Psoas muscle (tissue), 7 donors: ENCODE measurements at regions not wholly inside any gene's neighbourhood (a gene's known extent, or its start where the extent isn't known, plus 50 kb on each side); places are given as distances from the start of the nearest gene placed in this dataset.

Experiments
- ATAC-seq, 4 donors: fragments of 200-7000 bp; cut with Tn5 transposase; one replicate each; pipeline ENCODE4 v1.9.1; 2020; ENCODE audit warnings: moderate library complexity in 3 of 4, mild to moderate bottlenecking in 2 of 4
- DNase-seq, 2 donors: peaks; one replicate each; pipeline ENCODE4 v3.0.0-alpha.2; 2020
- H3K27ac ChIP-seq: fragments of 200-600 bp; one replicate; pipeline ENCODE4 v1.8.0; 2022
- H3K27me3 ChIP-seq, 3 donors: fragments of 200-600 bp in 1 of 3; one replicate each; pipeline versions ENCODE4 v1.6.1 to v1.8.0; 2013 to 2022; ENCODE audit warnings: low read length in 2 of 3, mild to moderate bottlenecking in 2 of 3, moderate library complexity in 1 of 3; ENCODE audit not compliant: insufficient read depth in 3 of 3
- H3K36me3 ChIP-seq, 2 donors: fragments of 200-600 bp in 1 of 2; one replicate each; pipeline versions ENCODE4 v1.6.1 to v1.8.0; 2013 to 2022; ENCODE audit warnings: low read depth in 1 of 2, mild to moderate bottlenecking in 1 of 2, moderate library complexity in 1 of 2; ENCODE audit not compliant: insufficient read depth in 1 of 2
- H3K4me1 ChIP-seq: fragments of 200-600 bp; one replicate; pipeline ENCODE4 v1.8.0; 2022
- H3K4me3 ChIP-seq: fragments of 200-600 bp; one replicate; pipeline ENCODE4 v1.8.0; 2022; ENCODE audit warnings: mild to moderate bottlenecking
- H3K9me3 ChIP-seq: fragments of 200-600 bp; one replicate; pipeline ENCODE4 v1.8.0; 2022
- WGBS, 3 donors: extraction: QIAGEN DNeasy Blood & Tissue Kit; methylation state at CpG; one replicate each; pipeline versions ENCODE4 v1.1.6 to v1.1.7; 2013; 5-methylcytosine and 5-hydroxymethylcytosine counted together
- intact Hi-C, 2 donors: fragments of 100-400 bp; cut with DNase I; formaldehyde crosslinking; loops; one replicate each; pipeline versions ENCODE4 v1.11.0 to v1.14.2; 2022
- TF ChIP-seq, protein P1 (sequence below): fragments of 200-600 bp; IDR thresholded peaks from one replicate; pipeline ENCODE4 v1.8.0; 2022; ENCODE audit warnings: antibody characterized with exemption
- donor health status: healthy with polysubstance abuse.
- donor health status: DM: no; HTN: no; CAD: no; lungs with moderate emphysema.
- donor health status: Bipolar disorder and iron deficiency.
- donor health status: healthy.
- donor health status: DM: yes; HTN: yes; CAD: no.
- donor health status: DM: no; HTN: no; CAD: no.
- donor health status: DM: yes; HTN: yes; CAD: no.

DNA sequence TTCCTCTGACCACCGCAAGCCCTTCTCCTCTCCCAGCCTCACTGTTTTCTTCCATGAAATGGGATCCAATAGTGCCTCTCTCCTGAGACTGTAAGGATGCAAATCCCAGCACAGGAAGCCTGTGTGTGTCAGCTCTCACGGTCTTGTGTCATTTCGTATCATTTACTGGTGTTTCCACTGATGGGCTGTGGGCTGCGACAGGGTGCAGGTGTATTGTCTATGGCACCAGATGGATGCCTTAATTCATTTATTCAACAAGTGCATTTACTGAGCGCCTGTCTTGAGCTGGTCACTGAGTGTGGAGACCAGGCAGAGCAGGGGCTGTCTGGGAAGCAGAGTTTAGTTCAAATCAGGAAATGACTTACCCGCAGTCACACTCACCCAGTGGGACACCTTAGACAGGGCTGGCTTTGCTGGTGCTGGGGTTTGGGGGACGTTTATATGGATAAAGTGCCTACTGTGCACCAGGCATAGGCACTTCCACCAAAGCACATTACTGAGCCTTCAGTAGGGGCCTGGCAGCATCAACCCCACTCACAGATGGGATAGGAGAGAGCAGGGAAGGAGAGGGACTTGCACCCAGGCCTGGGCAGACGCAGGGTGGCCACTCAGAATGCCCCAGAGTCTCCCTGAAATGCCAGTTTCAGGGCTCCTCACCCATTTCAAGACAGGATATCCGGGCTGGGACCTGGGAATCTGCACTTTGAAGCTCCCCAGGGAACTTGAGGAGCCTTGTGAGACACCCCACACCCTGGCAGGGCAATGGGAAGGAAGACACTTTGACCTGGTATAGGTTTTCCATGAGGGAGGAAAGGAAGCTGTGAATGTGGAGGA lies 398.9 kb downstream of the MATN1 start:
- no peak overlapping the region for H3K27ac ChIP-seq
- intact Hi-C loops, result no loop called here
- DNase-seq, result no peak
- WGBS, 3 donors, result 81 to 87% (median 86%) methylated on average over 9 of the region's 9 CpGs
- ATAC-seq, result no peak
- no peaks in the 10 kb centered on the region for H3K27me3 ChIP-seq
- H3K9me3 ChIP-seq, result no peaks in the 10 kb centered on the region
- H3K4me3 ChIP-seq, result no peak overlapping the region
- TF ChIP-seq, protein P1, sequence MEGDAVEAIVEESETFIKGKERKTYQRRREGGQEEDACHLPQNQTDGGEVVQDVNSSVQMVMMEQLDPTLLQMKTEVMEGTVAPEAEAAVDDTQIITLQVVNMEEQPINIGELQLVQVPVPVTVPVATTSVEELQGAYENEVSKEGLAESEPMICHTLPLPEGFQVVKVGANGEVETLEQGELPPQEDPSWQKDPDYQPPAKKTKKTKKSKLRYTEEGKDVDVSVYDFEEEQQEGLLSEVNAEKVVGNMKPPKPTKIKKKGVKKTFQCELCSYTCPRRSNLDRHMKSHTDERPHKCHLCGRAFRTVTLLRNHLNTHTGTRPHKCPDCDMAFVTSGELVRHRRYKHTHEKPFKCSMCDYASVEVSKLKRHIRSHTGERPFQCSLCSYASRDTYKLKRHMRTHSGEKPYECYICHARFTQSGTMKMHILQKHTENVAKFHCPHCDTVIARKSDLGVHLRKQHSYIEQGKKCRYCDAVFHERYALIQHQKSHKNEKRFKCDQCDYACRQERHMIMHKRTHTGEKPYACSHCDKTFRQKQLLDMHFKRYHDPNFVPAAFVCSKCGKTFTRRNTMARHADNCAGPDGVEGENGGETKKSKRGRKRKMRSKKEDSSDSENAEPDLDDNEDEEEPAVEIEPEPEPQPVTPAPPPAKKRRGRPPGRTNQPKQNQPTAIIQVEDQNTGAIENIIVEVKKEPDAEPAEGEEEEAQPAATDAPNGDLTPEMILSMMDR, result no peak
- H3K4me1 ChIP-seq, result no peaks in the 10 kb centered on the region
- no peaks in the 10 kb centered on the region for H3K36me3 ChIP-seq

DNA sequence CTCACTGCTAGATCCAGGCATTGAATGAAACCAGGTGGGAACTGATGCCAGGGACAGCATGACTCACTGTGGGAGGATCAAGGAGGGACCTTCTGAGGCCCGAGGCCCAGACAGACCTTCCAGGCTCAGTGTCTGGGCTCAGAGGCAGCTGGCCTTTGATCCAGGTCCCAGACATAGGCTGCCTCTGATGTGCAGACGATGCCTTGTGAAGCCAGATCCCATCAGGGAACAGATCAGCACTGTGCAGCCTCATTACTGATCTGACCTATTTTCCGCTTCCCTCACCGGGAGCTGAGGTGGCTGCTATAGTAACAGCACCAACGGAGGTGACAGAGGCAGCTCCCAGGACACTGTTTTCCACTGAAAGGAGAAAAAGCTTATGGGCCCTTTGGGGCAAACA lies 399.5 kb downstream of the MATN1 start:
- 56 to 71% (median 70%) methylated on average over 5 of the region's 5 CpGs for WGBS, 3 donors
- no peak for ATAC-seq
- no peaks in the 10 kb centered on the region for H3K27me3 ChIP-seq

DNA sequence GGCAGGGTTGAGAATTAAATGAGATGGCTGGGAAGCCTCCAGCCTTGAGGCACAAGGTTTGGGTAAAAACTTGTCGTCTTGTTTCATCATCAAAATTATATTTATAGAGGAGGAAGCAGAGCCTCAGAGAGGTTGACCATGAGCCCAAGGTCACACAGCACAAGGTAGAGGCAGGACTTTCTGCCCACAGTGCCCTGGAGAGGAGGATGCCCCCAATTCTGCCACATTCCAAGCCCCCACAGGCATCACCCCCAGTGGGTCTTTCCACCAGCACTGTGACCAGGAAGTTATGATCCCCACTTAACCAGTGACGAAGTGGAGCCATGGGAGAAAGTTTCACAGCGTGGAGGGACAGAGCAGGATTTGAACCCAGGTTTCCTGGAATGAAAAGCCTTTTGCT lies 400.0 kb downstream of the MATN1 start:
- Histone ChIP-seq H3K27ac (no peak overlapping the region), H3K27me3 (no peaks in the 10 kb centered on the region), H3K9me3 (no peaks in the 10 kb centered on the region), H3K4me3 (no peak overlapping the region), H3K4me1 (no peaks in the 10 kb centered on the region), H3K36me3 (no peaks in the 10 kb centered on the region)
- WGBS, 3 donors, result 81 to 87% (median 87%) methylated on average over 3 of the region's 3 CpGs
- ATAC-seq, result no peak
- no peak for DNase-seq
- intact Hi-C loops, result no loop called here
- TF ChIP-seq, protein P1, result no peak

More for the DNA sequence above, 399.5 kb downstream of the MATN1 start:
- Histone ChIP-seq H3K36me3 (no peaks in the 10 kb centered on the region), H3K4me1 (no peaks in the 10 kb centered on the region), H3K9me3 (no peaks in the 10 kb centered on the region), H3K4me3 (no peak overlapping the region), H3K27ac (no peak overlapping the region)
- intact Hi-C loops, result no loop called here
- TF ChIP-seq, protein P1, result no peak
- DNase-seq, result no peak

DNA sequence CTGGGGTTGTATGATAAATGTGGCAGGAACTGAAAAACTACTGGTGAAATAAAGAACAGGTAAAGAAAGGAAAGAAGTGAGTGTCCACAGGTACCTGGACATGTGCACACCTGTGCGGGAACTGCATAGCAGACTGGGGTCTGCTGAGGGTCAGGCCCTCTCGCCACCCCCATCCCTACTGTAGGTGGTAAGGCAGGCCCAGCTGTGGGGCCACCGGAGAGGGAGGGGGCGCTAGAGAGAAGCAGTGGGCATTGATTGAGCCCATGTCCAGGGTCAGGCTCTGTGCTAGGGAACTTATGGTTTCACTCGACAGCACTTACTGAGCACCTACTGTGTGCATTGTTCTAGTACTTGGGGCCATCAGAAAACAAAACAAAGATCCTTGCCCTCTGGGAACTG lies 400.5 kb downstream of the MATN1 start:
- no peaks in the 10 kb centered on the region for H3K4me1 ChIP-seq
- H3K9me3 ChIP-seq, result no peaks in the 10 kb centered on the region
- TF ChIP-seq, protein P1, result no peak
- intact Hi-C loops, result no loop called here
- DNase-seq (no peak), ATAC-seq (no peak)
- H3K4me3 ChIP-seq, result no peak overlapping the region
- H3K27me3 ChIP-seq, result peaks cover 0 to 3% (median 0%) of the 10 kb centered on the region in 3 donors
- no peaks in the 10 kb centered on the region for H3K36me3 ChIP-seq
- H3K27ac ChIP-seq, result no peak overlapping the region
- 84 to 93% (median 84%) methylated on average over 5 of the region's 5 CpGs for WGBS, 3 donors
